GM12872 (cell line): ENCODE measurements at regions not wholly inside any gene's neighbourhood (a gene's known extent, or its start where the extent isn't known, plus 50 kb on each side); places are given as distances from the start of the nearest gene placed in this dataset.

Source experiments
- CTCF ChIP-seq: IDR thresholded peaks from 3 replicates; pipeline ENCODE4 v1.5.1; 2011; ENCODE audit warnings: low read depth, mild to moderate bottlenecking, low read length, moderate library complexity; ENCODE audit not compliant: insufficient read depth

GRCh38 chr5:148899993-148900392, 73.6 kb downstream of the ADRB2 start:
- TF ChIP-seq CTCF = no peak

- TF ChIP-seq CTCF = no peak
These were observed 76.1 kb downstream of the ADRB2 start for GRCh38 chr5:148902478-148902877.

- no peak for TF ChIP-seq CTCF
These were observed 77.2 kb downstream of the ADRB2 start for GRCh38 chr5:148903587-148903986.

GRCh38 chr5:148904440-148904839, 78.0 kb downstream of the ADRB2 start:
- no peak for TF ChIP-seq CTCF

GRCh38 chr5:148905541-148905940, 79.1 kb downstream of the ADRB2 start:
- TF ChIP-seq CTCF = no peak

GRCh38 chr5:148906968-148907367, 80.6 kb downstream of the ADRB2 start:
- no peak for TF ChIP-seq CTCF

- TF ChIP-seq CTCF = no peak
These were observed 82.6 kb downstream of the ADRB2 start for GRCh38 chr5:148909040-148909439.

- no peak for TF ChIP-seq CTCF
These were observed 83.4 kb downstream of the ADRB2 start for GRCh38 chr5:148909766-148910165.
